ENCODE measurements at regions not wholly inside any gene's neighbourhood (a gene's known extent, or its start where the extent isn't known, plus 50 kb on each side); places are given as distances from the start of the nearest gene placed in this dataset.
"Not testable (repeated sequence)": the region's sequence is repeated elsewhere in the genome, so short reads cannot be mapped to it uniquely, and the experiment has no call there.

GRCh38 chr10:128178302-128178958, 52.2 kb upstream of the MKI67 start:
- DNase-seq (ENCODE audit: low read depth) = no peak

GRCh38 chr10:128180843-128181242, 54.6 kb upstream of the MKI67 start:
- DNase-seq (ENCODE audit: low read depth) = no peak

DNA sequence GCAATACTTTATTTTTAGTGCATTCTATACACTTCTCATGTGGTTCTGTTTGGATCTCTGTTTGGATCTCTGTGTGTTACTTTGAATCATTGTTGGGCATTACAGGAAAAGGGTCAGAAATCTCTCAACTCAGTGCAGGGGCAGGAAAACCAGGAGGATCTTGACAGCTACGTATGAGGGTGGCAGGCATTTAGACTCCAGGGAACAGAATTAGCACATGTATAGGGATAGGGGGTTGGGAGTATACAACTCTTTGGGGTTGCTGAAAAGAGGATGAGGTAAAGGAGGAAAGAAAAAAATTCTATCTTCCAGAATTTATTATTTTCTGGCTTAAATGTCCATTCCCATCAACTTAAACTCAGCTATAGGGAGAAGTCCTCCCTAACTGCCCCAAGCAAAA, 59.4 kb upstream of the MKI67 start:
- DNase-seq (ENCODE audit: low read depth) = no peak

DNA sequence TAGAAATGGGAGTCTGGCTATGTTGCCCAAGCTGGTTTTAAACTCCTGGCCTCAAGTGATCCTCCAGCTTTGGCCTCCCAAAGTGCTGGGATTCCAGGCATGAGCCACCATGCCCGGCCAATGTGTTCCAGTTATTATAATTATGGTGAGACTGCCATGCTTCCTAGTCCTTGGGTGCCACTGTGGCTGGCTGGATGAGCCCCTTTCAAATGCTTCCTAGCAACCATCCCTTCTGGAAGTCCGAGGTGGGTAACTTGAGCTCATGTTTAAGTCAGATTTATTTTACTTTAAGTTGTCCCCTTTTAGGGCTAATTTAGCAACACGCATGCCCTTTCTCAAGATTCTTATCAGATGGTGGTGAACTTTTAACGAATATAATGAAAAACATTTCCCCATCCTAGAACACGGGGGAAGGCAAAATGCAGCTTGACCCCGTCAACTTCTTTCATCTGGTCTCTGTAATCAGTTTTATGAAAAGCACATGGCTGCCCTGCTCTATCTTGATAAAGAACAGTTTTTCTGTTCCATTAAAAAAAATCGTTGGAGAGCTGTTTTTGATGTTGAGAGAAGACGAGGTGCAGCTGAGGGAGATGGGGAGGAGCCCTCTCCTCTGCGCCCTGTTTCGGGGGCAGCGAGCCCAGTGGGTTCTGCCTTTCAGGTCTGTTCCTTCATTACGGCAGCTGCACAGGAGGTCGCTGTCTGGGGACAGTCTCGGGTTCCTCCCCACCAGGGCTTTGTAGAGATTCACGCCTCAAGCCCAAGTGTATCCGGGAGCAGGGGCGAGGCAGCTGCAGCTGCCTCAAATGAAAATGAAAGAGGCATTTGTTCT, 61.0 kb upstream of the MKI67 start:
- DNase-seq (ENCODE audit: low read depth) = no peak

GRCh38 chr10:128187788-128188185, 61.6 kb upstream of the MKI67 start:
- DNase-seq (ENCODE audit: low read depth) = no peak

DNA sequence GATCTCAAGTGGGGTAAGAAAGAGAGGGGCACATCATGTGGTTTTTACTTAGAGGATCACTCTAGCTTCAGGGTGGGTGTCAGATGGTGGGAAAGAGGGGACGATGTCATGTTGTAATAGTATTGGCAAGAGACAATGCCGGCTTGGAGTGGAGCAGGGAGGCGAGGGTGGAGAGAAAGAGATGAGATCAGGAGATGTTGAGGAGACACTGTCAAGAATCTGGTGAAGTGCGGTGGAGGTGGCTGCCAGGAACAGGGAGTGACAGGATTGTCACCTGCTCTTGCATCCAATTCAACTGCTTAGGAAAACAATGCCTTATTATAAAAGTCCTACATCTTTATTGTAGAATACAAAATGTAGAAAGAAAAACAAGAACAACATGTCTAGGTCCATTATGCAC, 63.0 kb upstream of the MKI67 start:
- DNase-seq (ENCODE audit: low read depth) = no peak

DNA sequence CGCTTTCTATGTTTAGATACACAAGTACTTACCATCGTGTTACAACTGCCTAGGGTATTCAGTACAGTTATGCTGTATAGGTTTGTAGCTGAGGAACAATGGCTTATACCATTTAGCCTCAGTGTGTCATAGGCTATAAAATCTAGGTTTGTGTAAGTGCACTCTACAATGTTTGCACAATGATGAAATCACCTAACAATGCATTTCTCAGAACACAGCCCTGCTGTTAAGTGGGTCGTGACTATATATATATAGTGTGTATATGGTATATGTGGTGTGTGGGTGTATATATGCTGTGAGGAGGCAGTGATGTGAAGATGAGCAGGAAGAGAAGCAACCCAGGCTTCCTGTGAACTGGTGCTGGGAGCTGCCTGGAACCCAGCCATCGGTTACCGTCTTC, 65.6 kb upstream of the MKI67 start:
- no peak for DNase-seq (ENCODE audit: low read depth)

- DNase-seq (ENCODE audit: low read depth) = not testable (repeated sequence)
Measured at GRCh38 chr10:128201826-128202225, 75.6 kb upstream of the MKI67 start.

- DNase-seq (ENCODE audit: low read depth) = no peak
Measured at GRCh38 chr10:128203028-128203427, 76.8 kb upstream of the MKI67 start.

DNA sequence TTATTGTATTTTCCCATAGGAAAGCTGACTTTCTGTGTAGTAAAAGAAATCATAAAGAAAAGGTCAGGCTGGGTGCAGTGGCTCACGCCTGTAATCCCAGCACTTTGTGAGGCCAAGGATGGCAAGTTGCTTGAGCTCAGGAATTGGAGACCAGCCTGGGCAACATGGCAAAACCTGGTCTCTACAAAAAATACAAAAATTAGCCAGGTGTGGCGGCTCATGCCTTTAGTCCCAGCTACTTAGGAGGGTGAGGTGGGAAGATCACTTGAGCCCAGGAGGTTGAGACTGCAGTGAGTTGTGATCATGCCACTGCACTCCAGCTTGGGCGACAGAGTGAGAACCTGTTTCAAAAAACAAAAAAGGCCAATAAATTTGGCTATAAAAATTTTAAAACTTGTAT, 79.4 kb upstream of the MKI67 start:
- DNase-seq (ENCODE audit: low read depth) = not testable (repeated sequence)

DNA sequence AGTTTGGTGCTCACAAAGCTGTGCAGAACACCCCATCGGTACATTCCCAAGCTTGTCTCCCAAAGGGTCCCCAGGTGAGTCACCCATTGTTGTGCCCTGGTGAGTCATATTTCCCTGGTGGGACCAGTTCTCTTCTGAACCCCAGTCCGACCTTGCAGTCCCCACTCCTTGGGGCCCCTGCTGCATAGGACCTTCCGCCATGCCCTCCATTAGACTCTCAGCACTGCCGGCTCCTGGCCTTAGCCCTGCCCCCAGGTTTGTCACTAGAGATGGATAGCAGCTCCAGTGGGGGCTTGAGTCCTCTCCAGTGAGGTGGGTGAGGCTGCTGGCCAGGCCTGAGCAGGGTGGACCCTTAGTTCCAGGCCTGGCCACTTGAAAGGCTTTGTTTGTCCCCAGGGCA, 80.5 kb upstream of the MKI67 start:
- no peak for DNase-seq (ENCODE audit: low read depth)

- DNase-seq (ENCODE audit: low read depth) = no peak
Measured at GRCh38 chr10:128209862-128210214, 83.6 kb upstream of the MKI67 start.

- no peak for DNase-seq (ENCODE audit: low read depth)
Measured at GRCh38 chr10:128210215-128211063, 84.2 kb upstream of the MKI67 start.

DNA sequence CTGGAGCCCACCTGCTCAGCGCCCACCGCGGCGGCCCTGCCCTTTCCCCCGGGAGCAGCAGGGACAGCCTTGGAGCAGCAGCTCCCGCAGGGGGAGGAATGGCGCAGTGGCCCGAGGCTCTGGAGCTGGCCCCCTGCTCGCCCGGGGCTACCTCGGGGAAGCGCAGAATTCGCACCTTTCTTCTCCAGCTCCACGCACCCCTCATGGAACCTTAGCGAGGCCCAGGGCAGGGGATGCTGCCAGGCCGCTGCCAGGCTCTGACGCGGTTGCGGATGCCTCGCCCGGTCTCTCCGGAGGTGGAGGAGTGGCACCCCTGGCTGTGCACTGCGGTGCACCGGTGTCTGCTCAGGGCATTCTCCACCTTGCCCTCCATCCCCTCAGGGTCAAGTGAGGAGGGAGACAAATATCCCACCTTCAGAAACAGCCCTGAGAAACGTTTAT, 84.9 kb upstream of the MKI67 start:
- no peak for DNase-seq (ENCODE audit: low read depth)

GRCh38 chr10:128211953-128212727, 85.9 kb upstream of the MKI67 start:
- peak; percentile 21 for DNase-seq (ENCODE audit: low read depth)

DNA sequence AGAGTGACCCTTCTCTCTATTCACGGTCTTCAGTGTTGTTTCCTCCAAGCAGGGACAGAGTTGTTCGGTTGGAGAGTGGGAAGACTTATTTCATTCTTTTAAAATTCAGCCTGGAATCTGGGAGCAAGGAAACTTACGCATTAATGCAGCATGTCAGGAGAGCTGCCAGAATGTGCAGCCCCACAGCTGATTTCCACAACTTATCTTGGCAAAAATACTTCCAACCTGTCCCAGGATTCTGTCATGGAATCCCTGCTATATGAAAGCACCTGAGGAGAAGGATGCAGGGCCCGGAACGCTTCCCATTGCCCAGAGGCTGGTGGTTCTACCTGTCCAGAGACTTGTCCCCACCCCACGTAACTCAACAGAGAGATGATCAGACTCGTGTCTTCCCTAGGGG, 86.9 kb upstream of the MKI67 start:
- DNase-seq (ENCODE audit: low read depth) = no peak

DNA sequence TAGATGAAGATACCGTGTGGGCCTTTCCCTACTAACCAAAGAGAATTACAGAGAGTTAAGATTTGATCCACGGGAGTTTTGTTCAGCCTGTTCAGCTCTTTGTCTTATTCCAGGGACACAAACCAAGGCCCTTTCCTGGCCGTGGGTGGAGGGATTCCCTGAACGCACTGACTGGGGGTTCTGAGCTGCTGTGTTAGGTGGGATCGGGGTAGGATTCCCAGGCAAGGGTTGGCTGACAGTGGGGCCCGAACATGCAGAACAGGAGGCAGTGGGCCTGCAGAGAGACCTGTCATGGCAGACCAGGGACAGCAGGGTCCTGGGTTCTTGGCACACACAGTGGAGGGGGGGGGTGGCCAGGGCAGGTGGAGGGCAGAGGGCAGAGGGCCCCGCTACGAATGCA, 89.5 kb upstream of the MKI67 start:
- DNase-seq (ENCODE audit: low read depth) = no peak

DNA sequence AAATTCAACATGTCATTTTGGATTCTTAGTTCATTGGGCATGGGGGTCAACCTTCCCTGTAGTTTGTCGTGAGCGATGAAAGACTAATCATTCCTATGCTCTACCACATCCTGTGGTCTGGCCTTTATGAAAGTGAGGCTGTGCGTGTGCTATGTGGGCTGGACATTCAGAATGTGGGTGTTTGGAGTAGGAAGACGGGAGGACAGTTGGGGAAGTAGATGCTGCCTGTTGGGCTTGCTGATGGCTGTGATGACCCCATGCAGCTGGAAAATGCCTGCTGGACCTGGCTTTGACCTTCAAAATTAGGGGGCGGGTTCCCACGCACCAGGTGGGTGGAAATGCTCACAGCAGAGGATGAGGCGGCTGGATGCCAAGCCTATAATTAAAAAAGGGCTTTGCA, 90.9 kb upstream of the MKI67 start:
- DNase-seq (ENCODE audit: low read depth) = no peak

DNA sequence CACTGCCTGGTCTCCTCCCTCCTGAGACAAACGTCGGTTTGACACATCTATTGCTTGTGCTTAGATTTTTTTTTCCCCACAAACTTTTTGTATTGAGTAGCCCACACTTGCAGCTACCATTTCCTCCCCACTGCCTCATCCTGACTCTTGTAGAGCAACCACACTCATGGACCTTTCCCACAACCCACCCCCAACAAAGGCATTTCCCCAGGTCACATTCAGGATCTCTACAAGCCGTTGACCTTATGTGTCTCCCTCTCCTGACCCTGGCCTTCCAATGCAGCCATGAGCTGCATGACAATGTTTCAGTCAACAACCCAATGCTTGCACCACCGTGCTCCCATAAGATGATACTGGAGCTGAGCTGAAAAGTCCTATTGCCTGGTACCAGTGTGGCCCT, 91.9 kb upstream of the MKI67 start:
- no peak for DNase-seq (ENCODE audit: low read depth)

DNA sequence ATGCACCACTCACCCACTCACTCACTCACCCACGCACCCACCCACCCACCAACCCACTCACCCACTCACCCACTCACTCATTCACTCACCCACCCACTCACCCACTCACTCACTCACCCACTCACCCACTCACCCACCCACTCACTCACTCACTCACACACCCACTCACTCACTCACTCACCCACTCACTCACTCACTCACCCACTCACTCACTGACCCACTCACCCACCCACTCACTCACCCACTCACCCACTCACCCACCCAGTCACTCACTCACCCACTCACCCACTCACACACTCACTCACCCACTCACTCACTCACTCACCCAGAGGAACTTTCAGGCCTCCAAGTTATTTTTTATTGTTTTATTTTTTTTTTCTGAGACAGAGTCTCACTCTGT, 93.1 kb upstream of the MKI67 start:
- no peak for DNase-seq (ENCODE audit: low read depth)

- no peak for DNase-seq (ENCODE audit: low read depth)
Measured at GRCh38 chr10:128220021-128220420, 93.8 kb upstream of the MKI67 start.

DNA sequence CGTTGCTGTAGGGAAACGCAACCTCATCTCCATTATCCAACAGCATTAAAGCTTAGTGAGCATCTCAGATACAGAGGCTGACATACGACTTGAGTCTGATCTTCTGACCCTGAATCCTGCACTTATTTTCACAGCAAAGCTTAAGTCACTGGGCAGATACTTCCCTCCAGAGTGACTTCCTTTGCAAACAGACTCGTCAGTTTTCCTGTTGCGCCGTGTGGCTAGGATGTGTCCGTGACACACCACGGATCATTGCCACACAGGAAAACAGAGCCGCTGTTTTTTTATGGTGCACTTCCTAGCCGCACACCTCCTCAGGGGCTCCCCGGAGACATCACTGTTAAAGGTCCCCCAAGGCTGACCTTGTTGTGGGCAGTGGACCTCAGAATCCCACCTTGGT, 94.9 kb upstream of the MKI67 start:
- DNase-seq (ENCODE audit: low read depth) = no peak

All from stromal cell of bone marrow (primary cell).